Tibial artery (tissue), 4 donors: ENCODE measurements at regions not wholly inside any gene's neighbourhood (a gene's known extent, or its start where the extent isn't known, plus 50 kb on each side); places are given as distances from the start of the nearest gene placed in this dataset.

Experiments
- DNase-seq, 2 donors: peaks; one replicate each; pipeline ENCODE4 v3.0.0-alpha.2; 2019
- H3K27ac ChIP-seq, 2 donors: fragments of 200-600 bp; sonication (generic) in 1 of 2; 1 replicate in 1 of 2; 2 replicates in 1 of 2; pipeline ENCODE4 v1.5.1; 2018 to 2019; ENCODE audit warnings: mild to moderate bottlenecking in 1 of 2
- H3K27me3 ChIP-seq, 2 donors: fragments of 200-600 bp; sonication (generic) in 1 of 2; one replicate each; pipeline versions ENCODE4 v1.5.1 to v1.6.0; 2016 to 2019
- H3K36me3 ChIP-seq, 3 donors: fragments of 200-600 bp; sonication (generic) in 2 of 3; one replicate each; pipeline ENCODE4 v1.5.1; 2016 to 2019; ENCODE audit warnings: mild to moderate bottlenecking in 2 of 3
- H3K4me1 ChIP-seq, 4 donors: fragments of 200-600 bp; sonication (generic) in 2 of 4; 1 replicate in 3 of 4; 2 replicates in 1 of 4; pipeline ENCODE4 v1.5.1; 2016 to 2019
- H3K4me3 ChIP-seq, 2 donors: fragments of 200-600 bp; sonication (generic) in 1 of 2; 1 replicate in 1 of 2; 2 replicates in 1 of 2; pipeline ENCODE4 v1.5.1; 2018 to 2019; ENCODE audit warnings: mild to moderate bottlenecking in 2 of 2
- H3K9me3 ChIP-seq, 3 donors: fragments of 200-600 bp; sonication (generic) in 1 of 3; one replicate each; pipeline ENCODE4 v1.5.1; 2016 to 2019
- intact Hi-C: fragments of 100-400 bp; cut with DNase I; formaldehyde crosslinking; loops from one replicate; pipeline ENCODE4 v1.15.0; 2023; ENCODE audit warnings: low total_unique reads
- TF ChIP-seq, protein P1 (sequence below), 2 experiments: fragments of 200-600 bp in 1 of 2; fragments of 450-650 bp in 1 of 2; IDR thresholded peaks; one replicate each; pipeline ENCODE4 v1.5.1; 2017 to 2019; ENCODE audit warnings: antibody characterized with exemption in 2 of 2, mild to moderate bottlenecking in 1 of 2, moderate library complexity in 1 of 2

DNA sequence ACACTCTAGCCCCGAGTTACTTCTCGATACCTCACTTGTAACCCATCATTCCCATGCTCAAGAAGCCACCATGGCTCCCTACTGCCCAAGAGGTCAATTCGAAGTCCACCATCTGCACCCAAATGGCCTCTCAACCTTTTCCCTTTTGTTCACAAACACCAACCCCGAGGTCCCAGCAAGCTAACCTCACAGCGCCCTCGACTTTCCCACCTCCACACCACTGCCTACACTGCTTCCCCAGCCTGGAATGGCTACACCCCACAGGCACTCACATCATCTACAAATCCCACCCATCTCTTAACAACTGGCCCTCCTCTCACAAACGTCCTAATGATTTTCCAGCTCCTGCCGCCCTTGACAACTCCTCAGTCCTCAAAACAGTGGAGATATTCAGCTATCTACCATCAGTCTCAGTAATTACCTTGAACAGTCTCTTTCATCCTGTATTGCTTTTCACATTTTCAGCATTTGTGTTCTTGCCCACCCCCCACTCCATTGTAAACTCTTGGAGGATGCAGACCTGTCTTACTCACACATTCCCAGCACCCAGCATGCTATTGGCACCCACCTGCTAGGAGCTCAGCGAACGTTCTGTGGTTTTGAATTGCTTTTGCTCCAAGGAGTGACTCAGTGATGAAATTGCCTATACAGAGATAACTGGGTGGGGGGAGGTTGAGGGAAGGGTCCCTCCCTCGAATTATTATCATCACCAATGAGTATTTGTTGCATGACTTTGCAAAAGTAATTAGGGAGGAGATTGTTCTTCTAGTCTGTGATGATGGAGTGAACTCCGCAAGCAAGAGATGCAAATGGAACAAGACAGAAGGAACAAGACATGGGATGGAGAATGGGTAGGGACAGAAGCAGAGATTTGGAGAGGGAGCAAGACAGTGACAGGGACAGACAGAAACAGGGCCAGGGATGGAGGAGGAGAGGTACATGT lies 106.8 kb downstream of the CYP26B1 start:
- TF ChIP-seq, protein P1, sequence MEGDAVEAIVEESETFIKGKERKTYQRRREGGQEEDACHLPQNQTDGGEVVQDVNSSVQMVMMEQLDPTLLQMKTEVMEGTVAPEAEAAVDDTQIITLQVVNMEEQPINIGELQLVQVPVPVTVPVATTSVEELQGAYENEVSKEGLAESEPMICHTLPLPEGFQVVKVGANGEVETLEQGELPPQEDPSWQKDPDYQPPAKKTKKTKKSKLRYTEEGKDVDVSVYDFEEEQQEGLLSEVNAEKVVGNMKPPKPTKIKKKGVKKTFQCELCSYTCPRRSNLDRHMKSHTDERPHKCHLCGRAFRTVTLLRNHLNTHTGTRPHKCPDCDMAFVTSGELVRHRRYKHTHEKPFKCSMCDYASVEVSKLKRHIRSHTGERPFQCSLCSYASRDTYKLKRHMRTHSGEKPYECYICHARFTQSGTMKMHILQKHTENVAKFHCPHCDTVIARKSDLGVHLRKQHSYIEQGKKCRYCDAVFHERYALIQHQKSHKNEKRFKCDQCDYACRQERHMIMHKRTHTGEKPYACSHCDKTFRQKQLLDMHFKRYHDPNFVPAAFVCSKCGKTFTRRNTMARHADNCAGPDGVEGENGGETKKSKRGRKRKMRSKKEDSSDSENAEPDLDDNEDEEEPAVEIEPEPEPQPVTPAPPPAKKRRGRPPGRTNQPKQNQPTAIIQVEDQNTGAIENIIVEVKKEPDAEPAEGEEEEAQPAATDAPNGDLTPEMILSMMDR (IDR thresholded peaks at IDR 0.05): no peak
- peaks cover 0 to 4% of the 10 kb centered on the region in 2 donors for H3K27me3 ChIP-seq
- no peak overlapping the region for H3K4me3 ChIP-seq
- peaks cover 0 to 5% (median 0%) of the 10 kb centered on the region in 3 donors for H3K9me3 ChIP-seq
- no peak overlapping the region for H3K27ac ChIP-seq
- H3K4me1 ChIP-seq: no peaks in the 10 kb centered on the region
- intact Hi-C loops: no loop called here
- no peak for DNase-seq
- no peaks in the 10 kb centered on the region for H3K36me3 ChIP-seq

DNA sequence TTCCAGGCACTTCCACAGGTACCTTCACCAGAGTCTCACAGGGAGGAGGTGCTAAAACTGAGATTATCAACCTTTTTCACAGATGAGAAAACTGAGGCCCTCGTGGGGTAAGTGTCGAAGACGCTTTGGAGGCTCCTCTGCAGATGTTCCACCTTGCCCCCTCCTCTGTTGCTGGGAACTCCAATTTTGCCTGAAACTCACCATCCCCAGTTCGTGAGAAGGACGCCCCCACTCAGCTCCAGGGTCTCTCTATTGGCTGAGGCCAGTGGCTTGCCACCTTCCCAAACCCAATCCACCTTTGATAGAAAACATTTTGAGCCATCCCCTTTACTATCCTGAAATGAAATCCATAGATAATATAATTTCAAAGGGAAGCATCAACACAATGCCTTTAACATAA lies 109.1 kb downstream of the CYP26B1 start:
- Histone ChIP-seq H3K4me1 (no peaks in the 10 kb centered on the region), H3K27ac (no peak overlapping the region), H3K4me3 (no peak overlapping the region), H3K36me3 (no peaks in the 10 kb centered on the region), H3K27me3 (peaks cover 0 to 4% of the 10 kb centered on the region in 2 donors), H3K9me3 (peaks cover 0 to 1% (median 0%) of the 10 kb centered on the region in 3 donors)
- TF ChIP-seq, protein P1 (IDR thresholded peaks at IDR 0.05): no peak
- DNase-seq: no peak
- intact Hi-C loops: no loop called here

DNA sequence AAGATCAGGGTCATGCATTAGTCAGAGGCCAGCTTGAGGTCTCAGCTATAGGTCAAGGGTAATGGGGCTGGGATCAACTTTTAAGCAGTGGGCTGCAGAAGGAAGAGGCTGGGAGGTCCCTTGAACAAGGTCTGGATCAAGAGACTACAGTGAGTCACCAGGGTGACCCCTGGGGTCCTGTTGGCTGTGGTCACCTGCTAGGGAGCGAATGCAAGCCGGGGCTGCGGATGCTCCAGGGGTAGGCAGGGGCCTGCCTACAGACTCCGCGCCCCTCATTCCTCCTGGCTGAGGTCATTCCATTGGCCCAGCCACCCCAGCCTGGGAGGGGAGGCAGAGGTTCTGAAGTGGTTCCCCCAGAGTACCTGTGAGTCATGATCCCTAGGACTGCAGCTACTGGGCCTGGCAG lies 110.4 kb downstream of the CYP26B1 start:
- intact Hi-C loops: no loop called here
- TF ChIP-seq, protein P1 (IDR thresholded peaks at IDR 0.05): no peak
- Histone ChIP-seq H3K4me3 (no peak overlapping the region), H3K27me3 (peaks cover 0 to 10% of the 10 kb centered on the region in 2 donors), H3K27ac (no peak overlapping the region), H3K4me1 (no peaks in the 10 kb centered on the region), H3K9me3 (no peaks in the 10 kb centered on the region), H3K36me3 (no peaks in the 10 kb centered on the region)
- no peak for DNase-seq

DNA sequence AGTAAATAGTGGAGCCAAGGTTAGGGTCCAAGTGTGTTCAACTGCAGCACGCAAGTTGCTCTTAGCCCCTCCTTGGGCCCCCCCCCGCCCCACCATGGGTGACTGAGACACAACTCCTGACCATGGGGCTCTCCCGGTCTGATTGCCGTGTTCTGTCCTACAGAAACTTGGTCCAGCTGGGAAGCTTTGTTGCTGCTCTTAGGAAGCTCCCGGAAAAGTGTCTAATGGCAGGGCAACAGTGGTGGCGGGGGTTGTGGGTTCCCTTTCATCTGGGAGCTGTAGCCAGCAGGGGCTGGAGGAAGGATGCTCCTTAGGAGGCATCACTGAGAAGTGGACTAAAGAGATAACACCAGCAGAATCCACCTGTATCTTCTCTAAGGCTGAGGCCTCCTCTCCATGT lies 111.1 kb downstream of the CYP26B1 start:
- Histone ChIP-seq H3K27ac (no peak overlapping the region), H3K27me3 (peaks cover 0 to 10% of the 10 kb centered on the region in 2 donors), H3K4me3 (no peak overlapping the region), H3K4me1 (no peaks in the 10 kb centered on the region), H3K36me3 (no peaks in the 10 kb centered on the region), H3K9me3 (no peaks in the 10 kb centered on the region)
- TF ChIP-seq, protein P1 (IDR thresholded peaks at IDR 0.05): no peak
- intact Hi-C loops: no loop called here
- DNase-seq: no peak

DNA sequence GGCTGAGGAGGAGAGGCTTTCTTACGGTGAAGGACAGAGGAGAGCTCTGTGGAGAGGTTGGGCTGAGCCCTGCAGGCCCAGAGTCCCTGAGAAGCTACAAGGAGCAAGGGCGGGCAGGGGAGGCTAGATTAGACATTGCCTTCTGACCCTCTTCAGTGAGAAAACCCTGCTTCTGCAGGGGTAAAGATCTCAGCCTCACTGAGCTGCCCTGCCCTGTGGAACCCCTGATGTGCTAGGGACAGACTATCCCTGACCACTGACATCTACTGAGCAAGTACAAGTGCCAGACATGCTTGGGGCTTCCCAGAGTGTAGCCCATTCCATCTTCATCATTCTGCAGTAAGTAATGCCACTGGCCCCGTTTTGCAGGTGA lies 111.5 kb downstream of the CYP26B1 start:
- intact Hi-C loops: no loop called here

More for the DNA sequence above, 111.5 kb downstream of the CYP26B1 start:
- H3K27ac ChIP-seq: no peak overlapping the region
- no peak for DNase-seq
- peaks cover 0 to 10% of the 10 kb centered on the region in 2 donors for H3K27me3 ChIP-seq
- no peaks in the 10 kb centered on the region for H3K4me1 ChIP-seq
- TF ChIP-seq, protein P1 (IDR thresholded peaks at IDR 0.05): no peak
- H3K36me3 ChIP-seq: no peaks in the 10 kb centered on the region
- no peak overlapping the region for H3K4me3 ChIP-seq
- no peaks in the 10 kb centered on the region for H3K9me3 ChIP-seq
